Glutamatergic neuron (in vitro differentiated cells): ENCODE measurements at regions not wholly inside any gene's neighbourhood (a gene's known extent, or its start where the extent isn't known, plus 50 kb on each side); places are given as distances from the start of the nearest gene placed in this dataset.

Source experiments
- DNase-seq: peaks from one replicate; pipeline ENCODE4 v3.0.0; 2022
- H3K27ac Mint-ChIP-seq: one replicate; pipeline ENCODE4 v1.8.0; 2020; ENCODE audit warnings: mild to moderate bottlenecking, mixed read lengths, inconsistent platforms; ENCODE audit not compliant: unreplicated experiment
- H3K27me3 Mint-ChIP-seq: one replicate; pipeline ENCODE4 v1.8.0; 2020; ENCODE audit warnings: mild to moderate bottlenecking, moderate library complexity, mixed read lengths, inconsistent platforms; ENCODE audit not compliant: unreplicated experiment
- H3K36me3 Mint-ChIP-seq: one replicate; pipeline ENCODE4 v1.8.0; 2020; ENCODE audit warnings: mild to moderate bottlenecking, mixed read lengths, inconsistent platforms; ENCODE audit not compliant: unreplicated experiment
- H3K4me1 Mint-ChIP-seq: one replicate; pipeline ENCODE4 v1.8.0; 2020; ENCODE audit warnings: mild to moderate bottlenecking, low read depth, mixed read lengths, inconsistent platforms; ENCODE audit not compliant: unreplicated experiment
- H3K4me3 Mint-ChIP-seq: one replicate; pipeline ENCODE4 v1.8.0; 2020; ENCODE audit warnings: mild to moderate bottlenecking, mixed read lengths, inconsistent platforms; ENCODE audit not compliant: unreplicated experiment
- H3K9me3 Mint-ChIP-seq: one replicate; pipeline ENCODE4 v1.8.0; 2020; ENCODE audit warnings: mild to moderate bottlenecking, moderate library complexity, mixed read lengths, inconsistent platforms; ENCODE audit not compliant: unreplicated experiment
- TF ChIP-seq, protein P1 (sequence below): fragments of 200-600 bp; sonication (generic); IDR thresholded peaks from one replicate; pipeline ENCODE4 v1.5.0; 2021; ENCODE audit not compliant: partially characterized antibody, unreplicated experiment

- H3K4me1 Mint-ChIP-seq: no peaks in the 10 kb centered on the region
- DNase-seq: no peak
- no peak overlapping the region for H3K27ac Mint-ChIP-seq
- no peak overlapping the region for H3K4me3 Mint-ChIP-seq
- TF ChIP-seq, protein P1, sequence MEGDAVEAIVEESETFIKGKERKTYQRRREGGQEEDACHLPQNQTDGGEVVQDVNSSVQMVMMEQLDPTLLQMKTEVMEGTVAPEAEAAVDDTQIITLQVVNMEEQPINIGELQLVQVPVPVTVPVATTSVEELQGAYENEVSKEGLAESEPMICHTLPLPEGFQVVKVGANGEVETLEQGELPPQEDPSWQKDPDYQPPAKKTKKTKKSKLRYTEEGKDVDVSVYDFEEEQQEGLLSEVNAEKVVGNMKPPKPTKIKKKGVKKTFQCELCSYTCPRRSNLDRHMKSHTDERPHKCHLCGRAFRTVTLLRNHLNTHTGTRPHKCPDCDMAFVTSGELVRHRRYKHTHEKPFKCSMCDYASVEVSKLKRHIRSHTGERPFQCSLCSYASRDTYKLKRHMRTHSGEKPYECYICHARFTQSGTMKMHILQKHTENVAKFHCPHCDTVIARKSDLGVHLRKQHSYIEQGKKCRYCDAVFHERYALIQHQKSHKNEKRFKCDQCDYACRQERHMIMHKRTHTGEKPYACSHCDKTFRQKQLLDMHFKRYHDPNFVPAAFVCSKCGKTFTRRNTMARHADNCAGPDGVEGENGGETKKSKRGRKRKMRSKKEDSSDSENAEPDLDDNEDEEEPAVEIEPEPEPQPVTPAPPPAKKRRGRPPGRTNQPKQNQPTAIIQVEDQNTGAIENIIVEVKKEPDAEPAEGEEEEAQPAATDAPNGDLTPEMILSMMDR: no peak
- no peaks in the 10 kb centered on the region for H3K36me3 Mint-ChIP-seq
- H3K9me3 Mint-ChIP-seq: no peaks in the 10 kb centered on the region
- no peaks in the 10 kb centered on the region for H3K27me3 Mint-ChIP-seq
These were observed 61.9 kb upstream of the TAB3 start for GRCh38 chrX:30951003-30951402.

DNA sequence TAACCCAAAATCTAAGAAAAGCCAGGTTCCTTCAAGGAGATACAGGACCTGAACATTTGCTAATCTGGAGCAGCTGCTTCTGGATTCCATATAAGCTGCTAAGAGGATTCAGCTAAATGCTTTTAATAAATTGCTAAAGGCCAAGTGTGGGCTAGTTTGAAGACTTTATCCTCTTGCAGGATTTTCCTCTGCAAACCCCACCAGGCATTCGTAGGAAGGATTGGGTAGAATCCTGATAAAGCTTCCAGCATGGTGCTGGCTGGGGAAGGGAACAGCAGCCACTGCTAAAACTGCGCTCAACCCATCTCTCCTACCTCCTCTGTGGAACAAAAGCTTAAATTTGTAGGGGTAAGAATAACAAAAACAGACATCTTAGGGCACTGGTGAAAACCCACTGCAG is 61.3 kb upstream of the TAB3 start:
- H3K27me3 Mint-ChIP-seq: no peaks in the 10 kb centered on the region
- no peaks in the 10 kb centered on the region for H3K36me3 Mint-ChIP-seq
- H3K4me3 Mint-ChIP-seq: no peak overlapping the region
- H3K27ac Mint-ChIP-seq: no peak overlapping the region
- no peaks in the 10 kb centered on the region for H3K9me3 Mint-ChIP-seq
- DNase-seq: no peak
- no peaks in the 10 kb centered on the region for H3K4me1 Mint-ChIP-seq
- TF ChIP-seq, protein P1: no peak

GRCh38 chrX:30949554-30949953 is 60.5 kb upstream of the TAB3 start:
- Mint-ChIP-seq H3K27ac (no peak overlapping the region), H3K36me3 (no peaks in the 10 kb centered on the region), H3K27me3 (no peaks in the 10 kb centered on the region), H3K9me3 (no peaks in the 10 kb centered on the region), H3K4me3 (no peak overlapping the region), H3K4me1 (no peaks in the 10 kb centered on the region)
- TF ChIP-seq, protein P1: no peak
- DNase-seq: no peak

DNA sequence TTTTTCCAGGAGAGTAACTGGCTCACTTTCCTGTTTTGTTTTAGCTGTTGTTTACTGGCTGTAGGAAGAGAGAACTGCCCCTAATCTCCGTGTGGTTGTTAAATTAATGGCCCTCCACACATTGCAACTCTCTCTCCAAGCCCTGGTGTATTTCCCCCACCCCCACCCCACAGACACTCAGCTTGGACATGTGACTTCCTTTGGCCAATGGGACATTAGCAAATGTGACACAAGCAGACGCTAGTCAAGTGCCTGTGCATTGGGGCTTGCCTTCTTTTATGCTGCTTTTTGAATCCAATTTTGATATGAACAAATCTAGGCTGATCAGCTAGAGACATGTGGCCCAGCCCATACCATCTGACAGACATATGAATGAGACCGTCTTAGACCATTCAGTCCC is 59.6 kb upstream of the TAB3 start:
- no peaks in the 10 kb centered on the region for H3K27me3 Mint-ChIP-seq
- H3K27ac Mint-ChIP-seq: no peak overlapping the region
- H3K4me1 Mint-ChIP-seq: no peaks in the 10 kb centered on the region
- H3K9me3 Mint-ChIP-seq: no peaks in the 10 kb centered on the region
- no peaks in the 10 kb centered on the region for H3K36me3 Mint-ChIP-seq
- DNase-seq: no peak
- TF ChIP-seq, protein P1: no peak
- H3K4me3 Mint-ChIP-seq: no peak overlapping the region

GRCh38 chrX:30948051-30948450 is 59.0 kb upstream of the TAB3 start:
- TF ChIP-seq, protein P1: no peak
- Mint-ChIP-seq H3K36me3 (no peaks in the 10 kb centered on the region), H3K27ac (no peak overlapping the region), H3K27me3 (no peaks in the 10 kb centered on the region), H3K9me3 (no peaks in the 10 kb centered on the region), H3K4me3 (no peak overlapping the region), H3K4me1 (no peaks in the 10 kb centered on the region)
- DNase-seq: no peak
